H9 (cell line): ENCODE measurements at regions not wholly inside any gene's neighbourhood (a gene's known extent, or its start where the extent isn't known, plus 50 kb on each side); places are given as distances from the start of the nearest gene placed in this dataset.
A peak's percentile ranks its signal among the peaks of the same experiment; 100 is the strongest.

ENCODE experiments used
- DNase-seq: peaks from one replicate; pipeline ENCODE4 v3.0.0-alpha.2; 2017
- H2AFZ ChIP-seq: one replicate; pipeline ENCODE4 v1.6.1; 2013; ENCODE audit warnings: mild to moderate bottlenecking, low read length, control low read depth, moderate library complexity
- H2AK5ac ChIP-seq: 2 replicates; pipeline ENCODE4 v1.6.1; 2013; ENCODE audit warnings: low read length, control low read depth, mixed read lengths; ENCODE audit not compliant: insufficient read length
- H2BK120ac ChIP-seq: one replicate; pipeline ENCODE4 v1.6.1; 2013; ENCODE audit warnings: low read depth, mild to moderate bottlenecking, low read length, control low read depth, inconsistent platforms; ENCODE audit not compliant: poor library complexity, severe bottlenecking
- H2BK12ac ChIP-seq: 2 replicates; pipeline ENCODE4 v1.6.1; 2013; ENCODE audit warnings: low read length, control low read depth, mixed read lengths, low read depth; ENCODE audit not compliant: insufficient read length
- H2BK15ac ChIP-seq: 2 replicates; pipeline ENCODE4 v1.6.1; 2013; ENCODE audit warnings: low read depth, low read length, control low read depth
- H2BK20ac ChIP-seq: one replicate; pipeline ENCODE4 v1.6.1; 2013; ENCODE audit warnings: low read depth, mild to moderate bottlenecking, low read length, control low read depth, inconsistent platforms; ENCODE audit not compliant: poor library complexity, severe bottlenecking
- H2BK5ac ChIP-seq: 2 replicates; pipeline ENCODE4 v1.6.1; 2013; ENCODE audit warnings: low read length, control low read depth, mixed read lengths; ENCODE audit not compliant: insufficient read length
- H3K14ac ChIP-seq: 2 replicates; pipeline ENCODE4 v1.6.1; 2013; ENCODE audit warnings: low read length, control low read depth; ENCODE audit not compliant: insufficient read depth
- H3K18ac ChIP-seq: 2 replicates; pipeline ENCODE4 v1.6.1; 2013; ENCODE audit warnings: low read depth, mild to moderate bottlenecking, mixed read lengths, low read length, control low read depth; ENCODE audit not compliant: insufficient read length
- H3K23ac ChIP-seq: 2 replicates; pipeline ENCODE4 v1.6.1; 2013; ENCODE audit warnings: low read length, control low read depth, mixed read lengths, low read depth; ENCODE audit not compliant: insufficient read length
- H3K23me2 ChIP-seq: 2 replicates; pipeline ENCODE4 v1.6.1; 2013; ENCODE audit warnings: low read depth, mild to moderate bottlenecking, mixed read lengths, low read length, control low read depth; ENCODE audit not compliant: insufficient read length, poor library complexity, severe bottlenecking
- H3K27ac ChIP-seq: 2 replicates; pipeline ENCODE4 v1.5.1; 2013; ENCODE audit warnings: low read length, control low read depth, mixed read lengths, low read depth; ENCODE audit not compliant: insufficient read length
- H3K27me3 ChIP-seq: 2 replicates; pipeline ENCODE4 v1.6.1; 2013; ENCODE audit warnings: low read length, control low read depth, inconsistent platforms; ENCODE audit not compliant: insufficient read depth
- H3K4ac ChIP-seq: 2 replicates; pipeline ENCODE4 v1.6.1; 2013; ENCODE audit warnings: low read depth, mild to moderate bottlenecking, control low read depth, inconsistent platforms, low read length, moderate library complexity
- H3K4me1 ChIP-seq: 2 replicates; pipeline ENCODE4 v1.6.1; 2013; ENCODE audit warnings: low read length, control low read depth, inconsistent platforms; ENCODE audit not compliant: insufficient read depth
- H3K4me2 ChIP-seq: 2 replicates; pipeline ENCODE4 v1.6.1; 2013; ENCODE audit warnings: low read length, control low read depth, mixed read lengths; ENCODE audit not compliant: insufficient read length, insufficient read depth
- H3K56ac ChIP-seq: 2 replicates; pipeline ENCODE4 v1.6.1; 2013; ENCODE audit warnings: low read depth, mild to moderate bottlenecking, mixed read lengths, low read length, control low read depth; ENCODE audit not compliant: insufficient read length
- H3K79me1 ChIP-seq: 2 replicates; pipeline ENCODE4 v1.6.1; 2013; ENCODE audit warnings: low read depth, mild to moderate bottlenecking, moderate library complexity, low read length, control low read depth, inconsistent platforms; ENCODE audit not compliant: insufficient read depth, poor library complexity, severe bottlenecking
- H3K79me2 ChIP-seq: 2 replicates; pipeline ENCODE4 v1.6.1; 2013; ENCODE audit warnings: low read length, control low read depth, inconsistent platforms; ENCODE audit not compliant: insufficient read depth
- H3K9ac ChIP-seq: 2 replicates; pipeline ENCODE4 v1.6.1; 2013; ENCODE audit warnings: low read length, control low read depth, mixed read lengths; ENCODE audit not compliant: insufficient read length; ENCODE audit errors: extremely low read depth
- H3K9me3 ChIP-seq: one replicate; pipeline ENCODE4 v1.6.1; 2013; ENCODE audit warnings: low read depth, low read length, inconsistent platforms; ENCODE audit not compliant: control insufficient read depth
- H3T11ph ChIP-seq: one replicate; pipeline ENCODE4 v1.6.1; 2013; ENCODE audit warnings: mild to moderate bottlenecking, low read length, control low read depth, inconsistent platforms
- H4K20me1 ChIP-seq: one replicate; pipeline ENCODE4 v1.6.1; 2013; ENCODE audit not compliant: control insufficient read depth, insufficient read length, insufficient read depth
- H4K5ac ChIP-seq: 2 replicates; pipeline ENCODE4 v1.6.1; 2013; ENCODE audit warnings: low read depth, mild to moderate bottlenecking, mixed read lengths, low read length, control low read depth; ENCODE audit not compliant: insufficient read length
- H4K8ac ChIP-seq: replicated peaks from 2 replicates; pipeline ENCODE4 v1.6.1; 2013; ENCODE audit warnings: low read length, control low read depth, mixed read lengths, low read depth; ENCODE audit not compliant: insufficient read length
- H4K91ac ChIP-seq: 2 replicates; pipeline ENCODE4 v1.6.1; 2013; ENCODE audit warnings: low read depth, mild to moderate bottlenecking, moderate library complexity, mixed read lengths, low read length, control low read depth; ENCODE audit not compliant: insufficient read length
- H3K27ac Mint-ChIP-seq, 3 experiments: 2 replicates in 2 of 3; 3 replicates in 1 of 3; pipeline ENCODE4 v1.8.0; 2020 to 2021; ENCODE audit warnings: mixed read lengths in 3 of 3, mild to moderate bottlenecking in 1 of 3, moderate library complexity in 1 of 3
- H3K27me3 Mint-ChIP-seq: 2 replicates; pipeline ENCODE4 v1.8.0; 2021; ENCODE audit warnings: low read depth, mild to moderate bottlenecking, moderate library complexity, mixed read lengths
- H3K36me3 Mint-ChIP-seq, 3 experiments: 2 replicates in 2 of 3; 3 replicates in 1 of 3; pipeline ENCODE4 v1.8.0; 2020 to 2021; ENCODE audit warnings: low read depth in 3 of 3, mixed read lengths in 3 of 3; ENCODE audit not compliant: insufficient read depth in 1 of 3
- H3K4me1 Mint-ChIP-seq, 2 experiments: 2 replicates each; pipeline ENCODE4 v1.8.0; 2020; ENCODE audit warnings: mixed read lengths in 2 of 2
- H3K4me3 Mint-ChIP-seq, 2 experiments: 2 replicates in 1 of 2; 3 replicates in 1 of 2; pipeline ENCODE4 v1.8.0; 2020 to 2021; ENCODE audit warnings: mild to moderate bottlenecking in 2 of 2, mixed read lengths in 2 of 2, moderate library complexity in 1 of 2
- H3K9me3 Mint-ChIP-seq, 2 experiments: 2 replicates in 1 of 2; 3 replicates in 1 of 2; pipeline ENCODE4 v1.8.0; 2020; ENCODE audit warnings: mild to moderate bottlenecking in 2 of 2, mixed read lengths in 2 of 2, moderate library complexity in 1 of 2
- WGBS: extraction: QIAGEN DNeasy Blood & Tissue Kit; methylation state at CpG from one replicate; pipeline ENCODE4 v1.1.7; 2013; ENCODE audit warnings: missing lambda C conversion rate, low lambda C conversion rate, mixed read lengths; ENCODE audit not compliant: insufficient read length; ENCODE audit errors: extremely low coverage; 5-methylcytosine and 5-hydroxymethylcytosine counted together
- TF ChIP-seq, protein P1 (sequence below): fragments of 200-600 bp; sonication (generic); conservative IDR thresholded peaks from 3 replicates; pipeline ENCODE4 v1.8.0; 2021; ENCODE audit warnings: antibody characterized with exemption, mild to moderate bottlenecking

DNA sequence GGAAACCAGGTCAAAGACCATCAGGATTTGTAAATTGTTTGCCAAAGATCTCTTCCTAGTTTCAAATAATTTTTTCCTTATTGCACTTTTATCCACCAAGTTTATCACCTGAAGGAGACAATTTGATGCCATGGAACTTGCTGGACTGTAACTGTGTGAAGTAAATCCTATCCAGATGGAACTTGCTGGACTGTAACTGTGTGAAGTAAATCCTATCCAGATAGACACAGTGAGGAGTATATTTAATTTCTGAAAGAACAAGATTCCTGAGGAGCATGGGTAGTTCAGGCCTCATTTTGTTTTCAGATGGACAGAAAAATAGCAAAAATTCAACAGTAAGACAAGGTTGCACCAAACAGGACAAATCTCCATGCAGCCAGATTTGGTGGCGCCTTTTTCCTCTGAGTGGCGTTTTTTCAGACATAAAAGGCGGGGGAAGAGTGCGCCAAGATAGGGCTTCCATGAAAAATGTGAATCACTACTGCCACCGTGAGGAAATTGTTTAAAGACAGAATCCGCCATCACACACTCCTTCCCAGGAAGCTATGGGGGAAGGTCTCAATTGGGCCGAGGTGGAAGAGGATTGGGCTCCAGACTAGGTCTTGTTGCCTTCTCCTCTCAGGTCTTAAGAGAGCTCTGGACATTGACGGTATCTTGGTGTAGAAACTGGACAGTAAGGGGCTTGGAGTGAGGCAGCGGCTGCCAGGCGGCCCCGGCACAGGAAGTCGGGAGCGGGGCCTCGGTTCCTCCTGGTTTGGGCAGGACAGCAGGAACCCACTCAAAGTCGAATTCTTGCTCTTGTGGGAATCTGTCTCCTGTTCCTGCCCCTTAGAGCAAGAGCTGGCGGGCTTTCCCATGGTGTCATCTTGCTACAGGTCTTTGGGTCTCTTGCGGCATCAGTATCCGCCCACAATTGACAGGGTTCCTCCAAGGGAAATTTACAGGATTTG lies 234.7 kb downstream of the OR13H1 start:
- Histone ChIP-seq H2BK5ac (no peak overlapping the region), H3K79me2 (no peaks in the 10 kb centered on the region), H2AK5ac (no peak overlapping the region), H2BK15ac (no peak overlapping the region), H2AFZ (no peak overlapping the region), H3K23me2 (no peaks in the 10 kb centered on the region), H3K18ac (no peak overlapping the region), H2BK20ac (no peak overlapping the region), H3K14ac (no peak overlapping the region), H3T11ph (no peak overlapping the region), H4K20me1 (no peaks in the 10 kb centered on the region), H4K8ac (no peak overlapping the region), H2BK12ac (no peak overlapping the region), H3K23ac (no peak overlapping the region), H3K4me2 (no peak overlapping the region), H3K9me3 (no peaks in the 10 kb centered on the region), H3K4ac (no peak overlapping the region), H3K9ac (no peak overlapping the region), H3K4me1 (no peaks in the 10 kb centered on the region), H3K79me1 (no peaks in the 10 kb centered on the region), H4K5ac (no peak overlapping the region), H3K27ac (no peak overlapping the region), H2BK120ac (no peak overlapping the region), H4K91ac (no peak overlapping the region), H3K56ac (no peak overlapping the region), H3K27me3 (no peaks in the 10 kb centered on the region; the same call in 1 of the 2 replicates)
- WGBS: no CpG with 5 or more reads among the region's 18 CpGs
- no peaks in the 10 kb centered on the region for H3K9me3 Mint-ChIP-seq
- TF ChIP-seq, protein P1, sequence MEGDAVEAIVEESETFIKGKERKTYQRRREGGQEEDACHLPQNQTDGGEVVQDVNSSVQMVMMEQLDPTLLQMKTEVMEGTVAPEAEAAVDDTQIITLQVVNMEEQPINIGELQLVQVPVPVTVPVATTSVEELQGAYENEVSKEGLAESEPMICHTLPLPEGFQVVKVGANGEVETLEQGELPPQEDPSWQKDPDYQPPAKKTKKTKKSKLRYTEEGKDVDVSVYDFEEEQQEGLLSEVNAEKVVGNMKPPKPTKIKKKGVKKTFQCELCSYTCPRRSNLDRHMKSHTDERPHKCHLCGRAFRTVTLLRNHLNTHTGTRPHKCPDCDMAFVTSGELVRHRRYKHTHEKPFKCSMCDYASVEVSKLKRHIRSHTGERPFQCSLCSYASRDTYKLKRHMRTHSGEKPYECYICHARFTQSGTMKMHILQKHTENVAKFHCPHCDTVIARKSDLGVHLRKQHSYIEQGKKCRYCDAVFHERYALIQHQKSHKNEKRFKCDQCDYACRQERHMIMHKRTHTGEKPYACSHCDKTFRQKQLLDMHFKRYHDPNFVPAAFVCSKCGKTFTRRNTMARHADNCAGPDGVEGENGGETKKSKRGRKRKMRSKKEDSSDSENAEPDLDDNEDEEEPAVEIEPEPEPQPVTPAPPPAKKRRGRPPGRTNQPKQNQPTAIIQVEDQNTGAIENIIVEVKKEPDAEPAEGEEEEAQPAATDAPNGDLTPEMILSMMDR: no peak; the same call in 2 of the 3 replicates
- no peaks in the 10 kb centered on the region; the same call in 1 of the 2 replicates for H3K27me3 Mint-ChIP-seq
- H3K27ac Mint-ChIP-seq: peak overlapping the region in 2 of 3 experiments; percentile 7 to 47; a peak in 1 of 7 replicates
- H3K36me3 Mint-ChIP-seq: peaks cover 78 to 91% (median 90%) of the 10 kb centered on the region in 3 experiments
- no peaks in the 10 kb centered on the region for H3K4me1 Mint-ChIP-seq
- H3K4me3 Mint-ChIP-seq: no peak overlapping the region
- DNase-seq: no peak
